Body of pancreas (tissue), 4 donors: ENCODE measurements at regions not wholly inside any gene's neighbourhood (a gene's known extent, or its start where the extent isn't known, plus 50 kb on each side); places are given as distances from the start of the nearest gene placed in this dataset.

ENCODE experiments used
- CTCF ChIP-seq, 7 experiments: fragments of 450-650 bp in 4 of 7; fragments of 200-600 bp in 3 of 7; sonication (generic) in 3 of 7; IDR thresholded peaks; one replicate each; pipeline ENCODE4 v1.5.1; 2016 to 2019; ENCODE audit warnings: antibody characterized with exemption in 7 of 7
- POLR2A ChIP-seq, 3 donors: fragments of 450-650 bp; IDR thresholded peaks; one replicate each; pipeline ENCODE4 v1.6.1; 2016; ENCODE audit warnings: antibody characterized with exemption in 3 of 3, mild to moderate bottlenecking in 2 of 3

- TF ChIP-seq POLR2A (IDR thresholded peaks at IDR 0.05) (no peak), CTCF (IDR thresholded peaks at IDR 0.05) (no peak)
Observed at GRCh38 chr19:31539386-31539785, 190.2 kb upstream of the TSHZ3 start.
